H9 (cell line): ENCODE measurements at regions not wholly inside any gene's neighbourhood (a gene's known extent, or its start where the extent isn't known, plus 50 kb on each side); places are given as distances from the start of the nearest gene placed in this dataset.

ENCODE experiments used
- DNase-seq: peaks from one replicate; pipeline ENCODE4 v3.0.0-alpha.2; 2017
- H2AFZ ChIP-seq: one replicate; pipeline ENCODE4 v1.6.1; 2013; ENCODE audit warnings: mild to moderate bottlenecking, low read length, control low read depth, moderate library complexity
- H2AK5ac ChIP-seq: 2 replicates; pipeline ENCODE4 v1.6.1; 2013; ENCODE audit warnings: low read length, control low read depth, mixed read lengths; ENCODE audit not compliant: insufficient read length
- H2BK120ac ChIP-seq: one replicate; pipeline ENCODE4 v1.6.1; 2013; ENCODE audit warnings: low read depth, mild to moderate bottlenecking, low read length, control low read depth, inconsistent platforms; ENCODE audit not compliant: poor library complexity, severe bottlenecking
- H2BK12ac ChIP-seq: 2 replicates; pipeline ENCODE4 v1.6.1; 2013; ENCODE audit warnings: low read length, control low read depth, mixed read lengths, low read depth; ENCODE audit not compliant: insufficient read length
- H2BK15ac ChIP-seq: 2 replicates; pipeline ENCODE4 v1.6.1; 2013; ENCODE audit warnings: low read depth, low read length, control low read depth
- H2BK20ac ChIP-seq: one replicate; pipeline ENCODE4 v1.6.1; 2013; ENCODE audit warnings: low read depth, mild to moderate bottlenecking, low read length, control low read depth, inconsistent platforms; ENCODE audit not compliant: poor library complexity, severe bottlenecking
- H2BK5ac ChIP-seq: 2 replicates; pipeline ENCODE4 v1.6.1; 2013; ENCODE audit warnings: low read length, control low read depth, mixed read lengths; ENCODE audit not compliant: insufficient read length
- H3K14ac ChIP-seq: 2 replicates; pipeline ENCODE4 v1.6.1; 2013; ENCODE audit warnings: low read length, control low read depth; ENCODE audit not compliant: insufficient read depth
- H3K18ac ChIP-seq: 2 replicates; pipeline ENCODE4 v1.6.1; 2013; ENCODE audit warnings: low read depth, mild to moderate bottlenecking, mixed read lengths, low read length, control low read depth; ENCODE audit not compliant: insufficient read length
- H3K23ac ChIP-seq: 2 replicates; pipeline ENCODE4 v1.6.1; 2013; ENCODE audit warnings: low read length, control low read depth, mixed read lengths, low read depth; ENCODE audit not compliant: insufficient read length
- H3K23me2 ChIP-seq: 2 replicates; pipeline ENCODE4 v1.6.1; 2013; ENCODE audit warnings: low read depth, mild to moderate bottlenecking, mixed read lengths, low read length, control low read depth; ENCODE audit not compliant: insufficient read length, poor library complexity, severe bottlenecking
- H3K27ac ChIP-seq: 2 replicates; pipeline ENCODE4 v1.5.1; 2013; ENCODE audit warnings: low read length, control low read depth, mixed read lengths, low read depth; ENCODE audit not compliant: insufficient read length
- H3K27me3 ChIP-seq: 2 replicates; pipeline ENCODE4 v1.6.1; 2013; ENCODE audit warnings: low read length, control low read depth, inconsistent platforms; ENCODE audit not compliant: insufficient read depth
- H3K4ac ChIP-seq: 2 replicates; pipeline ENCODE4 v1.6.1; 2013; ENCODE audit warnings: low read depth, mild to moderate bottlenecking, control low read depth, inconsistent platforms, low read length, moderate library complexity
- H3K4me1 ChIP-seq: 2 replicates; pipeline ENCODE4 v1.6.1; 2013; ENCODE audit warnings: low read length, control low read depth, inconsistent platforms; ENCODE audit not compliant: insufficient read depth
- H3K4me2 ChIP-seq: 2 replicates; pipeline ENCODE4 v1.6.1; 2013; ENCODE audit warnings: low read length, control low read depth, mixed read lengths; ENCODE audit not compliant: insufficient read length, insufficient read depth
- H3K56ac ChIP-seq: 2 replicates; pipeline ENCODE4 v1.6.1; 2013; ENCODE audit warnings: low read depth, mild to moderate bottlenecking, mixed read lengths, low read length, control low read depth; ENCODE audit not compliant: insufficient read length
- H3K79me1 ChIP-seq: 2 replicates; pipeline ENCODE4 v1.6.1; 2013; ENCODE audit warnings: low read depth, mild to moderate bottlenecking, moderate library complexity, low read length, control low read depth, inconsistent platforms; ENCODE audit not compliant: insufficient read depth, poor library complexity, severe bottlenecking
- H3K79me2 ChIP-seq: 2 replicates; pipeline ENCODE4 v1.6.1; 2013; ENCODE audit warnings: low read length, control low read depth, inconsistent platforms; ENCODE audit not compliant: insufficient read depth
- H3K9ac ChIP-seq: 2 replicates; pipeline ENCODE4 v1.6.1; 2013; ENCODE audit warnings: low read length, control low read depth, mixed read lengths; ENCODE audit not compliant: insufficient read length; ENCODE audit errors: extremely low read depth
- H3K9me3 ChIP-seq: one replicate; pipeline ENCODE4 v1.6.1; 2013; ENCODE audit warnings: low read depth, low read length, inconsistent platforms; ENCODE audit not compliant: control insufficient read depth
- H3T11ph ChIP-seq: one replicate; pipeline ENCODE4 v1.6.1; 2013; ENCODE audit warnings: mild to moderate bottlenecking, low read length, control low read depth, inconsistent platforms
- H4K20me1 ChIP-seq: one replicate; pipeline ENCODE4 v1.6.1; 2013; ENCODE audit not compliant: control insufficient read depth, insufficient read length, insufficient read depth
- H4K5ac ChIP-seq: 2 replicates; pipeline ENCODE4 v1.6.1; 2013; ENCODE audit warnings: low read depth, mild to moderate bottlenecking, mixed read lengths, low read length, control low read depth; ENCODE audit not compliant: insufficient read length
- H4K8ac ChIP-seq: replicated peaks from 2 replicates; pipeline ENCODE4 v1.6.1; 2013; ENCODE audit warnings: low read length, control low read depth, mixed read lengths, low read depth; ENCODE audit not compliant: insufficient read length
- H4K91ac ChIP-seq: 2 replicates; pipeline ENCODE4 v1.6.1; 2013; ENCODE audit warnings: low read depth, mild to moderate bottlenecking, moderate library complexity, mixed read lengths, low read length, control low read depth; ENCODE audit not compliant: insufficient read length
- H3K27ac Mint-ChIP-seq, 3 experiments: 2 replicates in 2 of 3; 3 replicates in 1 of 3; pipeline ENCODE4 v1.8.0; 2020 to 2021; ENCODE audit warnings: mixed read lengths in 3 of 3, mild to moderate bottlenecking in 1 of 3, moderate library complexity in 1 of 3
- H3K27me3 Mint-ChIP-seq: 2 replicates; pipeline ENCODE4 v1.8.0; 2021; ENCODE audit warnings: low read depth, mild to moderate bottlenecking, moderate library complexity, mixed read lengths
- H3K36me3 Mint-ChIP-seq, 3 experiments: 2 replicates in 2 of 3; 3 replicates in 1 of 3; pipeline ENCODE4 v1.8.0; 2020 to 2021; ENCODE audit warnings: low read depth in 3 of 3, mixed read lengths in 3 of 3; ENCODE audit not compliant: insufficient read depth in 1 of 3
- H3K4me1 Mint-ChIP-seq, 2 experiments: 2 replicates each; pipeline ENCODE4 v1.8.0; 2020; ENCODE audit warnings: mixed read lengths in 2 of 2
- H3K4me3 Mint-ChIP-seq, 2 experiments: 2 replicates in 1 of 2; 3 replicates in 1 of 2; pipeline ENCODE4 v1.8.0; 2020 to 2021; ENCODE audit warnings: mild to moderate bottlenecking in 2 of 2, mixed read lengths in 2 of 2, moderate library complexity in 1 of 2
- H3K9me3 Mint-ChIP-seq, 2 experiments: 2 replicates in 1 of 2; 3 replicates in 1 of 2; pipeline ENCODE4 v1.8.0; 2020; ENCODE audit warnings: mild to moderate bottlenecking in 2 of 2, mixed read lengths in 2 of 2, moderate library complexity in 1 of 2
- CTCF ChIP-seq: fragments of 200-600 bp; sonication (generic); conservative IDR thresholded peaks from 3 replicates; pipeline ENCODE4 v1.8.0; 2021; ENCODE audit warnings: antibody characterized with exemption, mild to moderate bottlenecking
- WGBS: extraction: QIAGEN DNeasy Blood & Tissue Kit; methylation state at CpG from one replicate; pipeline ENCODE4 v1.1.7; 2013; ENCODE audit warnings: missing lambda C conversion rate, low lambda C conversion rate, mixed read lengths; ENCODE audit not compliant: insufficient read length; ENCODE audit errors: extremely low coverage; 5-methylcytosine and 5-hydroxymethylcytosine counted together

GRCh38 chr4:17313194-17313593 is 198.7 kb downstream of the QDPR start:
- Histone ChIP-seq H3K23me2 (no peaks in the 10 kb centered on the region), H3K79me2 (no peaks in the 10 kb centered on the region), H4K5ac (no peak overlapping the region), H3K23ac (no peak overlapping the region), H3T11ph (no peak overlapping the region), H3K27ac (no peak overlapping the region), H2BK15ac (no peak overlapping the region), H2AK5ac (no peak overlapping the region), H4K91ac (no peak overlapping the region), H3K79me1 (no peaks in the 10 kb centered on the region), H3K9me3 (no peaks in the 10 kb centered on the region), H3K4me2 (no peak overlapping the region), H2BK12ac (no peak overlapping the region), H3K18ac (no peak overlapping the region), H3K56ac (no peak overlapping the region), H2BK20ac (no peak overlapping the region), H3K4ac (no peak overlapping the region), H4K8ac (no peak overlapping the region), H3K27me3 (no peaks in the 10 kb centered on the region), H3K4me1 (no peaks in the 10 kb centered on the region), H2BK120ac (no peak overlapping the region), H3K9ac (no peak overlapping the region), H3K14ac (no peak overlapping the region), H4K20me1 (no peaks in the 10 kb centered on the region), H2AFZ (no peak overlapping the region), H2BK5ac (no peak overlapping the region)
- no peak for TF ChIP-seq CTCF
- no peak for DNase-seq
- H3K27me3 Mint-ChIP-seq = no peaks in the 10 kb centered on the region
- no peak overlapping the region for H3K4me3 Mint-ChIP-seq
- H3K27ac Mint-ChIP-seq = no peak overlapping the region
- no peaks in the 10 kb centered on the region for H3K9me3 Mint-ChIP-seq
- no CpG with 5 or more reads among the region's 2 CpGs for WGBS
- H3K4me1 Mint-ChIP-seq = 0 out of 4 replicates have a peak, but pooled peaks cover 0 to 2% of the 10 kb centered on the region in 2 experiments
- H3K36me3 Mint-ChIP-seq = no peaks in the 10 kb centered on the region
